Kidney glomerular epithelial cell (primary cell): ENCODE measurements at regions not wholly inside any gene's neighbourhood (a gene's known extent, or its start where the extent isn't known, plus 50 kb on each side); places are given as distances from the start of the nearest gene placed in this dataset.

Experiments
- DNase-seq: peaks from one replicate; lab custom pipeline; 2025; lab: John Stamatoyannopoulos, UW

DNA sequence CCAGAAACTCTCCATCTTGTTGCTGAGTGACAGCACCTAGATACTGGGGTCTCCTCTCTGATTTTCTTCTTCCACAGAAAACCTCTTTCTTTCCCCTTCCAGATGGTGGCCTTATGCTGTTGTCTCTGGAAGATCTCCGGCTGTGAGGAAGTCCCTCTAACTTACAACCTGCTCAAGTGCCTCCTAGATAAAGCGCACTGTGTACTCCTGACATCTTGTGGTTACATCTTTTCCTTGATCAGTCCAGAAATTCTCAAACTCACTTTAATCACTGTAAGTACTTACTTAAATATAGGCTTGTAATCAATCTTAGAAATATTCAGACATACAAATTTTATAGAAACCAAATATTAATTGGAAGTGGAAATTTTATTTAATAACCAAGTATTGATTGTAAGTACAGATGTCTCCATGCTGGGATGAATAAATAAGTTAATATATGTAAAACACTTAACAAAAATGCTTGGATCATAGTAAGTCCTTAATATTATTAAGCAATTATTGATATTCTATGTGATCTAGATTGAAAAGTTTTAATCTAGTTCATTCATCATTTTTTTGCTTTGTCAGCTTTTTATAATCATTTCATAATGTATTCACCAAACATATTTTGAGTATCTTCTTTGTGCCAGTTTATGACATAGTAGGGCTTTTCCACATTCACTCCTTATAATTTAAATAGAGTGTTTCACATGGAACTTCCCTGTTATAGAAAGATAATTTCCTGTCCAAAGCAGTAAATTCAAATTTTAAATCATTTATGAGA, 1381.4 kb upstream of the CDH6 start:
- no peak for DNase-seq

DNA sequence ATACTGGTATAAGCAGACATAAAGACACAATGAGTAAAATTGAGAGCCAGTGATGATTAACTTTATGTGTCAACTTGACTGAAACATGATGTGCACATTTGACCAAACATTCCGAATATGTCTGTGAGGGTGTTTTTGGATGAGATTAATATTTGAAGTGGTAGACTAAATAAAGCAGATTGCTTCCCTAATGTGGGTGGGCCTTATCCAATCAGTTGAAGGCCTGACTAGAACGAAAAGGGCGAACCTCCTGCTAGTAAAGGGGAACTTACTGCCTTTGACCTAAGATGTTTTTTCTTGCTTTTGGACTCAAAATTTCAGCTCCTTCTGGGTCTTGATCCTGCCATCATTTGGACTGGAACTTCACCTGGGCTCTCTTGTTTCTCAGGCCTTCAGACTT, 1387.7 kb upstream of the CDH6 start:
- no peak for DNase-seq

DNA sequence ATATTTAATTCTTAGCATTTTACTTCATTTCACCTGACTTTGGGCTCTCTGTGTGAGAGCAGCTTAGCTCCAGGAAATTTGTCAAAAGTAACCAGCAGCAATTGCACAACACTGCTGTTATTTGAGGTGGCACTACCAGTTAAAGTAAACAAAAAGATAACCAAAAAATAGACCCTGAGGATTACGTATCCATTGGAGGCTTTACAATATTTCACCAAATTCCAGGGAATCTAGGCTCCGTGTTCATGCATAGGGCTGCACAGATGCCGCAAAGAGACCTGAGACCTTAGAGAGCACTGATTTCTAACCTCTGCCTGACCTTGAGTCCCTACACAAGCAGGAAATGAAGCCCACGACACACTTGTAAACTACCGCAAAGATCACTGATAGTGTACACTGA, 1392.7 kb upstream of the CDH6 start:
- no peak for DNase-seq

DNA sequence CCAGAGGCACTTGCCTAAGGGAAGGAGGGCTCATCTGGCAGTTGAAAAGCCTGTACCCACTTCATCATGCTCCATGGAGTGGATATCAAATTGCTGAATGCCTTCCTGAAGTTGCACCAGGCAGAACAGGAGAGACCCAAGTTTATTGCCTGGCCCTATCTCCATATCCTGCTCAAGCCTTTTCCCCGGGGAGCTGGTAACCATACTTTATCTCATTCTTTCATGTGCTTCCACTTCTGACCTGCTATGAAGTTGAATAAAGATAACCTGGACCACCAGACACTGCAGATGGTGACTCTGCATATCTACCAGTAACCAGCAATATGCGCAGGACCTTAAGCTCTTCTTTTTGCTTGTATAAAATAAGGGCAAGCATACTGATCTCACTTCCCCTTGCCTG, 1397.5 kb upstream of the CDH6 start:
- DNase-seq, result no peak

DNA sequence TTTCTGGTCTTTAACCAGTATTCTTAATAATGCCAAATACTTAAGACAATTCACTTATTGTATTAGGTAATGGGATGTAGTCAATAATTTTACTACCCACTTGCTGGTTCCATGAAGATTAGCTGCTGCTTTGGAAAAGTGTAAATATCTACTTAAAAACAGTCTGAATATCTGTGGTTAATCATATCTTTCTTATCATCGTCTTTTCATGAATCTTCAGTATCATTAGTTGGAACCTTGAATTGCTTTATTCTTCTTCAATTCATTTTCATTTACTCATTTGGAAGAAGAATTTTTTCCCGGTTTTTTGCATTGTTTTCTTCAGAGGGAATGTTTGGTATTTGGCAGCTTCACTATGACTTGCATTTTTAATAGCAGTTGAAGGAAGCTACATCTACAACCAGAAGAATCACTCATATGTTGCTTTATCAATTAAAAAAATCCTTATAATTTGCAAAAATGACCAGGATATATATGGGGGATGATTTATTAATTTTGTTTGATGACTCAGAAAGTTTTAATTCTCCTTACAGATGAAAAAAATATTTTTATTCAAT, 1398.3 kb upstream of the CDH6 start:
- DNase-seq, result no peak

DNA sequence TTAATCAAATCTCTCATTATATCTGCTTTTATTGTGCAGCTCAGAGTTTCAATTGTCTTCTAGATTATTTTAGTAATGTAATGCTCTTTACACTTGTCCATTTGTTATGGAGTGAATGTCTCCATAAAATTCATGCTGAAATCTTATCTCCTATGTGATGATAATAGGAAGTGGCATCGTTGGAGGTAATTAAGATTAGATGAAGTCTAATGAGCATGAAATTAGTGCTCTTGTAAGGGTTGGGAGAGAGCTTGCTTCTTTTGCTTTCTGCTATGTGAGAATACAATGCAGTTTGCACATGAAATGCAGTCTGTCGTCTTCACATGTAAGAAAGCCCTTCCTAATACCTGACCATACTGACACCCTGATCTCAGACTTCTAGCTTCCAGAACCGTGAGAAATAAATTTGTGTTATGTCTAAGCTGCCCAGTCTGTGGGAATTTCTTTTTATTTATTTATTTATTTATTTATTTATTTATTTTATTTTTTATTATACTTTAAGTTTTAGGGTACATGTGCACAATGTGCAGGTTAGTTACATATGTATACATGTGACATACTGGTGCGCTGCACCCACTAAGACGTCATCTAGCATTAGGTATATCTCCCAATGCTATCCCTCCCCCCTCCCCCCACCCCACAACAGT, 1399.2 kb upstream of the CDH6 start:
- no peak for DNase-seq

DNA sequence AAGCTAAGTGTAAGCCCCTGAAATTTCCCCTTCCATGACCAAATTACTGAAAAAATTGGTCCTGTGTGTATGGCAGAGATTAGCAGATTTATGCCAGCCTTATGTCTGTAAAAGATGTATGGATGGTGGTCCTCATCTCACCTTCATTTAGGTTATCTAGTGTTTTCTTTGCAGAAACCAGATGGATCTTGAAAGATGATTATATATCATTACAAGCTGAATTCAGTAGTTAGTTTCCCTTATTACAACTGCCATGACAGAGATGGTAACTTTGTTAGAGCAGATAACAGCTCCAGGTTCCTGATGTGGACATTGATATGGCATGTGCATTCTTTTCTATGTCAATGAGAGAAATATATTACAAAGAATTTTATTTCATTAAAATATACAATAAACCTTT, 1403.2 kb upstream of the CDH6 start:
- no peak for DNase-seq

DNA sequence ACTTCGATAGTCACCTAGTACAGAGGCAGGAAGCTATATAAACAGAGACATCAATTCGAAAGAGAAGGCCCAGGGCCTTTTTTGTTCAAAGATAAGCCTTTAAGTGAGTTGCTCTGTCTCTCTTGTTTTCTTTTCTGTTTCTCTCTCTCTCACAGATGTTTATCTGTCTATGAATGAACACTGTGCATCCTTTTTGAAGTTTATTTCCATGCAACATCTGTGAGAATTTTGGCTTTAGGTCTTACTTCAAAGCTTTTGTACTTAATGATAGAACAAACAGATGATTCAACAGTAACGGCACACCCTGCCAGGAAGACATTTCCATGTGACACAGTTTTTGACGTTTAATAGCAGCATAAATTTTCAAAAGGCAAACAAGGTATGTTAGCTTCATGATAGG, 1413.1 kb upstream of the CDH6 start:
- no peak for DNase-seq

DNA sequence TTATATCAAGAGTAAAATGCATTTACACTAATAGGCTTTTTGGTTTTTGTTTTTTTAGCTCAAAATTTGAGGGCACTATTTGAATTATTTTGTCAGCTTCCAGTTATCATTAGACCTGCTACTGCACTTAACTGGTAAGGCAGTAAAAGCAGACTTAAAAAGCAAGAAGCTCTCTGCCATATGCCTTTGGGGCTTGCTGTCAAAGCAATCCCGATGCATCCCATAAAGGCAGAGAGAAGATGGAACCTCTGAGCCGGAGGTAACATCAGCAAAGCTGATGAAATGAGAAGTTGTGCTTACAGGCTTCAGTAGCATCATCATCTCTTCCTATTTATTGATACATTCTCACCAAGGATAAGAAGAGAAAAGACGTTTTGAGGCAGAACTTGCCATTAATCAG, 1414.3 kb upstream of the CDH6 start:
- no peak for DNase-seq

DNA sequence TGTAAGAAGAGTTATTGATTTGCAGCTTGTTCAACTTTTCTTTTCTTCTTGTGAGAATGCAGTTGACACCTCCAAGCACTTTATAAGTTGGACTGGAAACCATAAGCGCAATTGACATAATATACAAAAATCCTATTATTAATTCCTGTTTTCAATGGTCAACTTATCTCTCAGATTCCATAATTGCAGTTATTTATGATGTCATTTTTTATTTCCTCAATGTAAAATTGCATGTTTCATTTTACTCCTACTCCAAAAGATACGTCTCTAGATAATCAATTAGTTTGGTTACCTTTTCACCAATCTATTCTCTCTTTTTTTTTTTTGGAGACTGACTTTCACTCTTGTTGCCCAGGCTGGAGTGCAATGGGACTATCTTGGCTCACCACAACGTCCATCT, 1416.1 kb upstream of the CDH6 start:
- no peak for DNase-seq

DNA sequence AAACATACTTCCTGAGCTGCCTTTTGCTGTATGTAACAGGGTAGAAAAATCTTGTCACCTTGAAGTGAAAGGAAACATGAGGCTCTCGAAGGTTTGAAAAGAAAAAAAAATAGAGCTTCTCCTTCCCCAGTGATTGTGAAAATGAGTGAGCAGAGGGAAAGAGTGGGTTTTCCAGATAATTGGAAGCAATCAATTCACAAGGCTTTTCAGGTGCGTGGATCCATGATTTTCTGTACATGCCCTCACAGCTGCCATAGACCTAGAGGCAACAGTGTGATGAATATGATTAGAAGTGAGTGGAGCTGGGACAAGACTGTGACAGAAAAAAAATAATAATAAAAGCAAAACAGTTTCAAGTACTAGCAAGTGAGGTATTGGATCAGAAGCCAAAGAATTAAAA, 1422.5 kb upstream of the CDH6 start:
- DNase-seq, result no peak

DNA sequence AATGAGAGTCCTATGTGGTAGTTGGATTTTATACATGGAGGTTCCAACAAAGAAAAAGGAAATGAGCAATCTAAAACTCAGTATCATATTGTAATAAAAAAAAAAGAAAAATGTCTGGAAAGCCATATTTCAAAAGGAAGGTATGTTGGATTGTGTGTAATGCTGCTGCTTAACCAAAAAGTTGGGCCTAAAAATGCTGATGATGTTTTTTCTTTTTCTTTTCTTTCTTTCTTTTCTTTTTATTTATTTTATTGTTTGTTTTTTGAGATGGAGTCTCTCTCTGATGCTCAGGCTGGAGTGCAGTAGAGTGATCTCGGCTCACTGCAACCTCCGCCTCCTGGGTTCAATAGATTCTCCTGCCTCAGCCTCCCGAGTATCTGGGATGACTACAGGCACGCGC, 1424.0 kb upstream of the CDH6 start:
- DNase-seq, result no peak

DNA sequence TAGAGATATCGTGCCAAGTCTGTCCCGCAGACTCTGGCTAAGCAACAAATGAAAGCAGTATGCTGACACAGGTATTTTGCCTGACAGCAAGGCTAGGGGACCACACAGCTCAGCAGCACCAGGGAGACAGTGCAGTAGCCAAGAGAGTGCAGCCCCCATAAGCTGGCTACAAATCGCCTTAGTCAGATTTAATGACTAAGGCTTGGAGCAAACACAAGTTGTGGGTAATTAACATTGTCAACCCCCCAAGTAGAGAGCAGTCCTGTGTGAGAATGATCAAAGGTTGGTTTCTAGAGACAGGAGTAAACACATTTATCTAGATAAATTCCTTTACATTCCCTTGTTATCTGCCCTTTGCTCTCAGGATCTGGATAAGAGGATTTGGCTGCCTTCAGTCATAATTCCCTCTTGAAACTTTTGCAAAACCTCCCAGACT, 1434.5 kb upstream of the CDH6 start:
- no peak for DNase-seq

DNA sequence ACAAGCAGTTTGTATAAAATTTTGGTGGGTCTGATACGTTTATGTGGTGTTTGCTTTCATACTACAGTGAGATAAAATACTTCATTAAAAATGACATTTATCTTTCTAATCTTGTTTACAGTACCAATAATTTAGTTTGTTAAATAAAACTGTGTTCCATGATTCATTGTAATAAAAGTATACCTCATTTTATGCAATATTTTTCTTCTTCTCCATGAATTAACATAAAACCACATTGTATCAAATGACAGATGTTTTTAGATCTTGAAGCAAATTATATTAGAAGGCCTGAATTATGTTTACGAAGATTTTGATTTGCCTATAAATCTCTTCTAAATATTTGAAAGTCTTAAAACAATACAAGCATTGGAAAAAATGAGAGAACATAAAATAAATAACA, 1443.0 kb upstream of the CDH6 start:
- DNase-seq, result no peak

DNA sequence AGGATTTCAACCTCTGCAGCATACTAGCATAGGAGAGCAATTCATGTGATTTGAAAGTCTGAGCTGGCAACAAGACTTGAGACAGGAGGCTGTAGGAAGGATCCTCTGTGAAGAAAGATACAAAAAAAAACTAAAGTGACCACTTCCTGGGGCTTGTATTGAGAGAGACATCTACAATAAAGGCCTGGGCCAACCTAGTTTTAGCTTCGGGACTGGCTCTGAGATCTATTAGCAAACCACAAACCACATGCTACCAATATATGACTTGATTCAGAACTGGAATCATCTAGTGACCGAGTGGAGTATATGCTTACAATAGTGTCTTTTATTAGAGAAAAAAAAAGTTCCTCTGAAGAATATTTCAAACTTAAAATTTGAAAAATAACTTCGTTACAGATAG, 1448.9 kb upstream of the CDH6 start:
- DNase-seq, result no peak

DNA sequence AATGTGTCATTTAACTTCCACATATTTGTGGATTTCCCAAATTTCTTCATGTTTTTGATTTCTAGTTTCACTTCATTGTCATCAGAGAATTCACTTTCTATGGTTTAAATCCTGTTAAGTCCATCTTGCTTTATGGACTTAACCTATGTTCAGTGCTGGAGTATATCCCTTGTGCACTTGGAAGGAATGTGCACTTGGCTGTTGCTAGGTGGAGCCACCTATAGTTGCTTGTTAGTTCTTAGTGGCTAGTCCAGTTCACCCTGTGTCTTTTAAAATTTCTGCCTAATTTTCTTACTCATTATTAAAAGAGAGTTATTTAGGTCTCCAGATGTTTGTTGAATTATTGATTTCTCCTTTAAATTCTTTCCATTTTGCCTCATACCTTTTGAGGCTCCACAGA, 1472.5 kb upstream of the CDH6 start:
- DNase-seq, result no peak

DNA sequence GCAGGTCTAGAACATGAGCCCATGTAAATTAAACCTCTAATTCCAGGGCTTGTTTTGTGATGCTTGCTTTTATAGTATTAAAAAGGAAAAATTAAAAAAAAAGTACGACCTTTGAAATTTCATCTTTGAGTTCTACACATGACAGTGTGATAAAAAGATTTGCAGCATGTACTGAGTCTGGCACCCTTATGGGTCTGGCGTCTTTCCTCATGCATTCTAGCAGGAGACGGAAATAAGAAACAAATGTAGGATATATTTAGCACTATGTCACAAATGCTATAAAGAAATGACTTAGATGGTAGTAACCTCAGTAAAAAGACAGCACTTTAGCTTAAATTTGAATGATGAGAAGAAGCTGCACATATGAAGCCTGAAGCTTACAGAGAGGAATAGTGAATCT, 1474.3 kb upstream of the CDH6 start:
- DNase-seq, result no peak

DNA sequence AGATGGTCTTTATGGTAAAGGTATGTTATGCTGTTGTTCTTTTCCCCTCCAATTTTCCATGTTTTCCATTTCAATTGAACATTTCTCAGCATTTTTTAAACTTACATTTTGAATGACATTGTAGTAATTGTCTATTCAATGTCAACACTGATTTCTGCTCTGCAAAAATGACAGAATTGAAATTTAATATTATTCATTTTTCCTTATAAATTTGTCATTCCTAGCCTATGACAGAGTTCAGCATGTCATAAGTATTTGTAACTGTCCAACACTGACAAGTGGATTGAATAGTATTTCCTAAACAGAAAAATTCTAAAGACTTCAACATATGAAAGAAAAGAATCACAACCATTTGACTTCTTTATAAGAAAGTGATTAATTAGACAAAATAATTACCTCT, 1478.3 kb upstream of the CDH6 start:
- no peak for DNase-seq

DNA sequence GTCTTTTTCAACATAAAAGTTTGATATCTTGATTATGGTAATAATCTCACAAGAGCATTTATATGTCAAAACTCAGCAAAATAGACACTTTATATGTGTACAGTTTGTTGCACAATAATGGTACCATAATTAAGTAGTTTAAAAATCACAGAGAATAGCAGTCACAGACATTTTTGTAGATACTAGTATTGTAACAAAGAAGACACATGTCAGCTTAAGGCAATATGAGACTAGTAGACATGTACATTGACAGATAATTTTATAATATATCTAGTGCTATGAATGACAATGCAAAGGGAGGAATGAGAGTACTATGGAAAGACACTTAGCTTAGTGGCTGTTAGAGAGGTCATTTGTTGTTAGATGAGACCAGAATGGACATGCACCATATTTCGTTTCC, 1490.6 kb upstream of the CDH6 start:
- DNase-seq, result no peak

DNA sequence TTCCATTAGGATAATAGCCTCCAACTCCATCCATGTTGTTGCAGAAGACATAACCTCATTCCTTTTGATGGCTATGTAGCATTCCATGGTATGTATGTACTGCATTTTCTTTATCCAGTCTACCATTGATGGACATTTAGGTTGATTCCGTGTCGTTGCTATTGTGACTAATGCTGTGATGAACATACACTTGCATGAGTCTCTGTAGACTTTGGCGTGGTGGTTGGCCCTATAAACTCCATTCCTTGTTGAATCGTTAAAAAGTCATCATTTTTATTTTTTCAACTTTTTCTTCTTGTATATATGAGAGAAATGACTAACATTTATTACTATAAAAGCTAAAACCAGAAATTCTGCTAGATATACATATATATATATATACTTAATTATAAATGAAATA, 1491.9 kb upstream of the CDH6 start:
- no peak for DNase-seq

DNA sequence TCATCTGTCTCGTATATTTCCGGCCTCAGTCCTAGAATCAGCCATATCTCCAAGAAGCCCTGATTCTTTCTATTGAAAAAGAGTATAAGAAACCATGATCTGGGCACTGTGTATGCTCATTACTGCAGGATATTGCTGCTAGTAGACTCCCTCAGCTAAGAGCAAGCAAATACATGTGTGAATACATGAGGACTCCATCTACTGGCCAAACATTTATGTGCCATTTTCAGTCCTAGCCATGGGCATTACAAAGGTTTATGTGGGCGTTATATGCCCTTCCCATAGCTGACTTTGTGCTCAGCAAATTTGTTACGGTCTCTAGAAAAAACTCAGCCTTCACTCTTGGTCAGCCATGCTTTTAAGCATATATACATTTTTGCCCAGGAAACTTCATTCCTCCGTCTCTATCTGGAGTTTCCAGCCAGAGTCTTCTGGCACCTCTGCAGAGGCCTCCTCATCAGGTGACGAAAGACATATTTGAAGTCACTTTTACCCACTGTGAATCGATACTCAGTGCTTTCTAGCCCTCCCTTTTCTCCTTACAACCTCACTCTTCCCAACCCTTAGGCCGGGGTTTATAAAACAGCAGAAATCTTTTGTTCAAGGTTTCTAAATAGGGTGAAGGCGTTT, 1495.6 kb upstream of the CDH6 start:
- DNase-seq, result no peak

DNA sequence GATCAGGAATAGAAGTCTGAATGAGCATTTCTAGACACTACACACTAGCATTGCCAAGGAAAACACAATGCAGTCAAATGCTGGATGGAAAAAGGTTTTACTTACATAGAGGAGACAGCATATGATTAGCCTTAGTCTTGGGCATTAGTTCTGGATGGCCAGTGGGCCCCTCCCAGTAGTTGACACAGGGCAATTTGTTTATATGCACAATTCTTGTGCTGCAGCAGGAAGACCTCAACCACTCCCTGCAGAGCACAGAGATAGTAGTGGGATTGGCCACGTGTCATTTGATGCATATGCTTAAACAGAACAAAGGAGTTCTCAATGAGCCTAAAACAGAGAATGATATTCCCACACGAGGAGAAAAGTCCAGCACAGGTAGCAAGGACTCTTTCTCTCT, 1496.2 kb upstream of the CDH6 start:
- no peak for DNase-seq

DNA sequence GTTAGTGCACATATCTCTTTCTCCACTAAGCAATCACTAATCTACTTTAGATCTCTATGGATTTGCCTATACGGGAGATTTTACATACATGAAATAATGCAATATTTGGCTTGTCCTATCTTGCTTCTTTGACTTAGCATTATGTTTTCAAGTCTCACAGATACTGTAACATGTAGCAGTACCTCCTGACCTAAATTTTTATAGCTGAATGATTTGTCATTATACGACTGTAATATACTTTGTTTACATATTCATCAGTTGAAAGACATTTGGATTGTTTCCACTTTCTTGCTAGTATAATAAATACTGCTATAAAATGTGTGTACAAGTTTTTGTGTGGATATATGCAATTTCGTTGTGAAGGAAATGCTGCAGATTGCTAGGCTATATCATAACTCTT, 1520.8 kb upstream of the CDH6 start:
- DNase-seq, result no peak
